Nephron (organoid): ENCODE measurements at regions not wholly inside any gene's neighbourhood (a gene's known extent, or its start where the extent isn't known, plus 50 kb on each side); places are given as distances from the start of the nearest gene placed in this dataset.

ENCODE experiments used
- H3K27ac Mint-ChIP-seq, 3 experiments: 2 replicates each; pipeline ENCODE4 v1.8.0; 2020; ENCODE audit warnings: mixed read lengths in 3 of 3, mild to moderate bottlenecking in 2 of 3, moderate library complexity in 1 of 3
- H3K27me3 Mint-ChIP-seq: 2 replicates; pipeline ENCODE4 v1.8.0; 2021; ENCODE audit warnings: low read depth, mild to moderate bottlenecking, moderate library complexity, mixed read lengths
- H3K36me3 Mint-ChIP-seq: 2 replicates; pipeline ENCODE4 v1.8.0; 2020; ENCODE audit warnings: low read depth, mixed read lengths
- H3K4me1 Mint-ChIP-seq: 2 replicates; pipeline ENCODE4 v1.8.0; 2020; ENCODE audit warnings: mixed read lengths
- H3K4me3 Mint-ChIP-seq, 3 experiments: 2 replicates each; pipeline ENCODE4 v1.8.0; 2020; ENCODE audit warnings: mild to moderate bottlenecking in 3 of 3, mixed read lengths in 3 of 3, moderate library complexity in 2 of 3
- H3K9me3 Mint-ChIP-seq: 2 replicates; pipeline ENCODE4 v1.8.0; 2020; ENCODE audit warnings: mixed read lengths
- TF ChIP-seq, protein P1 (sequence below), 3 experiments: fragments of 200-600 bp; sonication (generic); IDR thresholded peaks; one replicate each; pipeline ENCODE4 v1.5.0; 2021; ENCODE audit warnings: antibody characterized with exemption in 3 of 3; ENCODE audit not compliant: unreplicated experiment in 3 of 3

DNA sequence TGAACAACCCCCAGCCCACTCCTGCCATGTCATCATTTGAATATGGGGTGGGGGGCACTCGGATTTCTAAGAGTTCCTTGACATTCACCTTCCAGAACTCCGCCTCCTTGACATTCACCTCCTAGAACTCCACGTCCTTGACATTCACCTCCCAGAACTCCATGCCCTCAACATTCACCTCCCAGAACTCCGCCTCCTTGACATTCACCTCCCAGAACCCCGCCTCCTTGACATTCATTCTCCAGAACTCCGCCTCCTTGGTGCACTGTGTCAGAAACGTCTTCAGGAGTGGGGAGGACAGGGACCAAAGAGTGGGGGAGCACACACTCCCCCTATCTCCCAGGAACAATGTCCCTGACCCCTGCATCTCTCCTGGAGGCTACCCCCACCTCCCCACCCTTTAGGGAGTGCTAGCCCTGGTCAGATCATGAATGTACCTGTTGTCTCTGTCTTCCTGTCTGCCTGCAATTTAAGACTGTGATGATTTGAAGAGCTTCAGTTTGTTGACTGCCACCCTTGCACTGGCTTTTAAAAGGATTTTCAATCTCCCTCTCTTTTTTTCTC, 110.1 kb downstream of the NPTX2 start:
- TF ChIP-seq, protein P1, sequence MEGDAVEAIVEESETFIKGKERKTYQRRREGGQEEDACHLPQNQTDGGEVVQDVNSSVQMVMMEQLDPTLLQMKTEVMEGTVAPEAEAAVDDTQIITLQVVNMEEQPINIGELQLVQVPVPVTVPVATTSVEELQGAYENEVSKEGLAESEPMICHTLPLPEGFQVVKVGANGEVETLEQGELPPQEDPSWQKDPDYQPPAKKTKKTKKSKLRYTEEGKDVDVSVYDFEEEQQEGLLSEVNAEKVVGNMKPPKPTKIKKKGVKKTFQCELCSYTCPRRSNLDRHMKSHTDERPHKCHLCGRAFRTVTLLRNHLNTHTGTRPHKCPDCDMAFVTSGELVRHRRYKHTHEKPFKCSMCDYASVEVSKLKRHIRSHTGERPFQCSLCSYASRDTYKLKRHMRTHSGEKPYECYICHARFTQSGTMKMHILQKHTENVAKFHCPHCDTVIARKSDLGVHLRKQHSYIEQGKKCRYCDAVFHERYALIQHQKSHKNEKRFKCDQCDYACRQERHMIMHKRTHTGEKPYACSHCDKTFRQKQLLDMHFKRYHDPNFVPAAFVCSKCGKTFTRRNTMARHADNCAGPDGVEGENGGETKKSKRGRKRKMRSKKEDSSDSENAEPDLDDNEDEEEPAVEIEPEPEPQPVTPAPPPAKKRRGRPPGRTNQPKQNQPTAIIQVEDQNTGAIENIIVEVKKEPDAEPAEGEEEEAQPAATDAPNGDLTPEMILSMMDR (IDR thresholded peaks at IDR 0.05; ENCODE audit: unreplicated experiment in 3 of 3) = no peak
- Mint-ChIP-seq H3K4me1 (peaks cover 9% of the 10 kb centered on the region), H3K27me3 (peaks cover 19% of the 10 kb centered on the region), H3K9me3 (no peaks in the 10 kb centered on the region), H3K36me3 (no peaks in the 10 kb centered on the region), H3K4me3 (no peak overlapping the region), H3K27ac (no peak overlapping the region)

DNA sequence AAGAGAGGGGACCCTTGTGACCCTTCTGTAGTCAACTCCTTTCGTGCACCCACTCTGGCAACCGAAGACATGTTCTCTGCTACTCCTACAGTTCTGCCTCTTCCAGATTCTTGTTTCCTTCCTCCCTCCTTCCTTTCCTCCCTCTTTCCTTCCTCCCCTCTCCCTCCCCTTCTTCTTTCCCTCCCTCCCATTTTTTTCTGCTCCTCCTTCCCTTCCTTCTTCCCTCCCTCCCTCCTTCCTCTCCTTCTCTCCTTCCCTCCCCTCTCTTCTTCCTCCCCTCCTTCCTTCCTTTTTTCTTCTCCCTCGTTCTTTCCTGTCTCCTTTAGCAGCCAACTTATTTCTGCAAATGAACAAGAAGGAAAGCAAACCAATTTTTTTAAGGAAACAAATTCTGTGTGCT, 111.5 kb downstream of the NPTX2 start:
- no peaks in the 10 kb centered on the region for H3K9me3 Mint-ChIP-seq
- H3K36me3 Mint-ChIP-seq = no peaks in the 10 kb centered on the region
- peaks cover 9% of the 10 kb centered on the region for H3K4me1 Mint-ChIP-seq
- TF ChIP-seq, protein P1 (IDR thresholded peaks at IDR 0.05; ENCODE audit: unreplicated experiment in 3 of 3) = no peak
- no peak overlapping the region for H3K27ac Mint-ChIP-seq
- peaks cover 19% of the 10 kb centered on the region for H3K27me3 Mint-ChIP-seq
- no peak overlapping the region for H3K4me3 Mint-ChIP-seq

- H3K27ac Mint-ChIP-seq = no peak overlapping the region
- peaks cover 19% of the 10 kb centered on the region for H3K27me3 Mint-ChIP-seq
- no peaks in the 10 kb centered on the region for H3K9me3 Mint-ChIP-seq
- no peak overlapping the region for H3K4me3 Mint-ChIP-seq
- TF ChIP-seq, protein P1 (IDR thresholded peaks at IDR 0.05; ENCODE audit: unreplicated experiment in 3 of 3) = no peak
- H3K36me3 Mint-ChIP-seq = no peaks in the 10 kb centered on the region
- H3K4me1 Mint-ChIP-seq = peaks cover 9% of the 10 kb centered on the region
Measured at GRCh38 chr7:98729121-98729520, 112.0 kb downstream of the NPTX2 start.

DNA sequence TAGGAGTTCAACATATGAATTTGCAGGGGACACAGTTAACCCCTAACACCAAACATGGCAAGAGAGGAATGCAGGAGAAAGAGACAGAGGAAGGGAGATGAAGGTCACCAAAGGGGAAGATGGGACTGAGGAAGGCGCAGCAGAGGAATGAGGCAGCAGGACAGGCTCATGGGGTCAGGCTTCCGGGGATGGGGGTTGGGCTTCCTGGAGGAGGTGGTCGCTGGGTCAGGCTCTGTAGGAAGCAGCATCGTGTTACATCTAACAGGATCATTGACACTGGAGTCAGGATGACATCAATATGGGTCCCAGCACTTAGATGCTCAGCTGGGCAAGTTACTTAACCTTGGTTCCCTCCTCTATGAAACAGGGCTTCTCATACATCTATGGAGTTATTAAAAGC, 113.2 kb downstream of the NPTX2 start:
- Mint-ChIP-seq H3K4me3 (no peak overlapping the region), H3K9me3 (no peaks in the 10 kb centered on the region), H3K27me3 (peaks cover 19% of the 10 kb centered on the region), H3K36me3 (no peaks in the 10 kb centered on the region), H3K27ac (no peak overlapping the region), H3K4me1 (peaks cover 9% of the 10 kb centered on the region)
- TF ChIP-seq, protein P1 (IDR thresholded peaks at IDR 0.05; ENCODE audit: unreplicated experiment in 3 of 3) = no peak

- Mint-ChIP-seq H3K36me3 (no peaks in the 10 kb centered on the region), H3K4me3 (no peak overlapping the region), H3K27ac (no peak overlapping the region), H3K4me1 (peaks cover 9% of the 10 kb centered on the region), H3K27me3 (peaks cover 23% of the 10 kb centered on the region), H3K9me3 (no peaks in the 10 kb centered on the region)
- TF ChIP-seq, protein P1 (IDR thresholded peaks at IDR 0.05; ENCODE audit: unreplicated experiment in 3 of 3) = no peak
Measured at GRCh38 chr7:98731651-98732050, 114.6 kb downstream of the NPTX2 start.

GRCh38 chr7:98733036-98733435, 116.0 kb downstream of the NPTX2 start:
- H3K27me3 Mint-ChIP-seq = peaks cover 23% of the 10 kb centered on the region
- no peak overlapping the region for H3K27ac Mint-ChIP-seq
- H3K4me3 Mint-ChIP-seq = no peak overlapping the region
- no peaks in the 10 kb centered on the region for H3K36me3 Mint-ChIP-seq
- H3K9me3 Mint-ChIP-seq = no peaks in the 10 kb centered on the region
- TF ChIP-seq, protein P1 (IDR thresholded peaks at IDR 0.05; ENCODE audit: unreplicated experiment in 3 of 3) = peak in 1 of 3 experiments; percentile 17
- peaks cover 9% of the 10 kb centered on the region for H3K4me1 Mint-ChIP-seq
